Kidney (tissue), 13 donors: ENCODE measurements at regions not wholly inside any gene's neighbourhood (a gene's known extent, or its start where the extent isn't known, plus 50 kb on each side); places are given as distances from the start of the nearest gene placed in this dataset.

Source experiments
- DNase-seq, 5 donors: peaks; one replicate each; pipeline ENCODE4 v3.0.0-alpha.2; 2013 to 2020
- FAIRE-seq: peaks from 2 replicates; lab custom pipeline; 2012; peaks lifted over from hg19 to GRCh38; lab: Jason Lieb, UNC
- H3K27ac ChIP-seq, 2 donors: one replicate each; pipeline ENCODE4 v1.7.0; 2013; ENCODE audit warnings: low read depth in 2 of 2, low read length in 2 of 2, inconsistent platforms in 1 of 2
- H3K27me3 ChIP-seq: one replicate; pipeline ENCODE4 v1.7.1; 2013; ENCODE audit warnings: low read length, inconsistent platforms; ENCODE audit not compliant: control insufficient read depth, insufficient read depth
- H3K36me3 ChIP-seq, 3 donors: one replicate each; pipeline versions ENCODE4 v1.7.0 to v1.7.1; 2013; ENCODE audit warnings: low read length in 3 of 3, control low read depth in 1 of 3, inconsistent platforms in 1 of 3; ENCODE audit not compliant: insufficient read depth in 3 of 3, control insufficient read depth in 2 of 3
- H3K4me1 ChIP-seq, 3 donors: one replicate each; pipeline versions ENCODE4 v1.7.0 to v1.7.1; 2013; ENCODE audit warnings: low read length in 3 of 3, inconsistent platforms in 1 of 3, low read depth in 1 of 3; ENCODE audit not compliant: control insufficient read depth in 2 of 3, insufficient read depth in 2 of 3
- H3K4me3 ChIP-seq, 3 donors: one replicate each; pipeline versions ENCODE4 v1.7.0 to v1.8.1; 2013; ENCODE audit warnings: low read length in 3 of 3, control low read depth in 1 of 3, inconsistent platforms in 1 of 3
- H3K9ac ChIP-seq, 3 donors: one replicate each; pipeline versions ENCODE4 v1.7.0 to v1.7.1; 2013; ENCODE audit warnings: low read length in 3 of 3, control low read depth in 1 of 3, inconsistent platforms in 1 of 3
- H3K9me3 ChIP-seq, 3 donors: one replicate each; pipeline versions ENCODE4 v1.7.0 to v1.7.1; 2013; ENCODE audit warnings: low read length in 3 of 3, control low read depth in 1 of 3, inconsistent platforms in 1 of 3; ENCODE audit not compliant: control insufficient read depth in 2 of 3, insufficient read depth in 1 of 3
- CTCF ChIP-seq: IDR thresholded peaks from 3 replicates; pipeline ENCODE4 v1.5.1; 2012; ENCODE audit warnings: mild to moderate bottlenecking, moderate library complexity, borderline replicate concordance; ENCODE audit not compliant: insufficient read depth; ENCODE audit errors: extremely low read depth
- intact Hi-C: fragments of 100-400 bp; cut with DNase I; formaldehyde crosslinking; loops from one replicate; pipeline ENCODE4 v1.11.1; 2022
- donor health status: control.
- donor health status: control.
- donor health status: control.
- donor health status: control.
- donor health status: control.
- donor health status: DM: yes; HTN: yes; CAD: no.
- donor health status: Normal renal cell carcinoma (clear cell type).

- intact Hi-C loops, result loop anchor here (10.0 kb wide), 1 partner anchor 289 kb away; no protein-coding TSS in a partner anchor
- no peak overlapping the region for H3K4me3 ChIP-seq
Observed at GRCh38 chr1:157196245-157196543, 58.0 kb upstream of the ETV3 start.

DNA sequence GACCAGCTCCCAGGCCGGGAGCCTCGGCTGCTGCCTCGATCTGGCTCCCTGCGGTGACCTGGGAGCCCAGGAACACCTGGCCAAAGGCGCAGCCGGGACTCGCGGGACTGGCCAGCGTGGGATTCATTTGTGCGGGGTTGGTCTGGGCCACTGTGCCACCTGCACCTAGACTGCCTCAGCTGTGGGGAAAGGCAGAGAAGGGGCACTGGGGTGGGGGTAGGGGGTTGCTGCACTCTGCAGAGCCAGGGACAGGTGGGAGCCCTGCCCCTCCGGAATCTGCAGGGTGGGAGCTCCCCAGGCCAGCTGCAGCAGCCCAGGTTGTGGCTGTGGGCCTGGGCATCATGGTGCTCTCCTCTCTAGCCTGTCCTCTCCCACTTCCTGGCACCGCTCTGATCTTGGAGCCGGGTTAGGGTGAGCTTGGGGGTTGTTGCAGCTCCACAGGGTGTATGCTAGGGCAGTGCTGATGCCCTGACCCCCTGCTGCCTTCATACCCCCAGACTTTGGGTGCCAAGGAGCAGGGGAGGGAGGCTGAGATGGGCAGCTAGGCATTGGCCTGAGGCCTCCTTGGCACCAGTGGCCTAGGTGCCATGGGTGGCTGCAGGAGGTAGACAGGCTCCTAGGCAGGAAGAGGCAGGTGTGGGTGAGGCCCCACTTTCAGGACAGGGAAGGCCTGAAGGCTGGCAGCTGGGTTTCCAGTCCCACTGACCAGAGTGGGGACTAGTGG is 57.5 kb upstream of the ETV3 start:
- H3K4me3 ChIP-seq, result no peak overlapping the region
- no peak for TF ChIP-seq CTCF
- FAIRE-seq, result no peak
- no peaks in the 10 kb centered on the region for H3K9me3 ChIP-seq
- H3K4me1 ChIP-seq, result no peaks in the 10 kb centered on the region
- no peak overlapping the region for H3K27ac ChIP-seq
- DNase-seq, result no peak
- no peaks in the 10 kb centered on the region for H3K36me3 ChIP-seq
- intact Hi-C loops, result loop anchor here (10.0 kb wide), 1 partner anchor 289 kb away; no protein-coding TSS in a partner anchor
- peaks cover 6% of the 10 kb centered on the region for H3K27me3 ChIP-seq
- H3K9ac ChIP-seq, result no peak overlapping the region

More at GRCh38 chr1:157196245-157196543, 58.0 kb upstream of the ETV3 start:
- H3K27me3 ChIP-seq, result peaks cover 6% of the 10 kb centered on the region
- H3K9me3 ChIP-seq, result no peaks in the 10 kb centered on the region
- no peaks in the 10 kb centered on the region for H3K4me1 ChIP-seq
- DNase-seq (no peak), FAIRE-seq (no peak)
- TF ChIP-seq CTCF, result no peak
- no peak overlapping the region for H3K27ac ChIP-seq
- H3K36me3 ChIP-seq, result no peaks in the 10 kb centered on the region
- no peak overlapping the region for H3K9ac ChIP-seq

DNA sequence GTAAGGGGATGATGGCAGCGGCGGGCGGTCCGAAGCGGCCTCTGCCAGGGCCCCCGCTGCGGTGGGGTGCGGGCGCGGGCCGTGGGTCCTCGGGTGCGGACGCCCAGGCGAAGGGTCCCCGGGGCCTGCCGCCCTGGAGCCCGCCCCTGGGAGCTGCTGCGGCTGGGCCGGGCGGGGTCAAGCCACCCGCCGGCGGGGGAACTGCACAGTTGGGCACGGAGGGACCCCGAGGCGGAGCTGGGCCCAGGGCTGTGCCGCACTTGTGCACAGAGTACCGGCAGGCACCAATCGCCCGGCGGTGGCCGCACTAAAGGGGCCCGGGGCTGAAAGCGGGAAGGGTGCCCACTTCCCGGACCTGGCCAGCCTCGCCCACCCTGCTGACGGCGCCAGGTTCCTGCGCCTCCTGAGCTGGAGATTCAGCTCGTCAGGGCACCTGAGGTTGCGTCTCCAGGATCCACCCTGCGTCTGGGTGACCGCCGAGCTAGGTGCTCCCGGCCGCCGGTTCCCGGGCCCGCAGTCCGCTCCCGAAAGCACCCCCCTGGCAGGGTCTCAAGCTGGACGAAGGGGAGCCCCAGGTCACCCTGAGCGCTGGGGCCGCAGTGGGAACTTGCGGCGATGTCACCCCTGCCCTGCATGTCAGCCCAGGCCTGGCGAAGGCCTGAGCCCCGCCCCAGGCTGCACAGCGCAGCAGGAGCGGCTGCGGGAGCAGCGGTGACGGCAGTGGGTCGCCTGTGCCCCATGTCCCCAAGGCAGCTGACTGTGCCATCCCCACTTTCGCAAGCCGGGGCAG is 56.7 kb upstream of the ETV3 start:
- Histone ChIP-seq H3K36me3 (no peaks in the 10 kb centered on the region), H3K27me3 (peaks cover 6% of the 10 kb centered on the region), H3K4me3 (no peak overlapping the region), H3K4me1 (no peaks in the 10 kb centered on the region), H3K27ac (no peak overlapping the region), H3K9ac (no peak overlapping the region), H3K9me3 (no peaks in the 10 kb centered on the region)
- intact Hi-C loops, result loop anchor here (10.0 kb wide), 1 partner anchor 290 kb away; no protein-coding TSS in a partner anchor
- FAIRE-seq (no peak), DNase-seq (no peak)
- TF ChIP-seq CTCF, result no peak
